Upper lobe of left lung (tissue), 4 donors: ENCODE measurements at regions not wholly inside any gene's neighbourhood (a gene's known extent, or its start where the extent isn't known, plus 50 kb on each side); places are given as distances from the start of the nearest gene placed in this dataset.

ENCODE experiments used
- POLR2A ChIP-seq, 4 donors: fragments of 450-650 bp; IDR thresholded peaks; one replicate each; pipeline ENCODE4 v1.5.1; 2016 to 2017; ENCODE audit warnings: antibody characterized with exemption in 4 of 4, mild to moderate bottlenecking in 2 of 4
- TF ChIP-seq, protein P1 (sequence below), 6 experiments: fragments of 450-650 bp in 4 of 6; fragments of 200-600 bp in 2 of 6; sonication (generic) in 2 of 6; IDR thresholded peaks; one replicate each; pipeline ENCODE4 v1.5.1; 2016 to 2019; ENCODE audit warnings: antibody characterized with exemption in 6 of 6

GRCh38 chr9:106334081-106334480, 528.9 kb upstream of the ZNF462 start:
- TF ChIP-seq, protein P1, sequence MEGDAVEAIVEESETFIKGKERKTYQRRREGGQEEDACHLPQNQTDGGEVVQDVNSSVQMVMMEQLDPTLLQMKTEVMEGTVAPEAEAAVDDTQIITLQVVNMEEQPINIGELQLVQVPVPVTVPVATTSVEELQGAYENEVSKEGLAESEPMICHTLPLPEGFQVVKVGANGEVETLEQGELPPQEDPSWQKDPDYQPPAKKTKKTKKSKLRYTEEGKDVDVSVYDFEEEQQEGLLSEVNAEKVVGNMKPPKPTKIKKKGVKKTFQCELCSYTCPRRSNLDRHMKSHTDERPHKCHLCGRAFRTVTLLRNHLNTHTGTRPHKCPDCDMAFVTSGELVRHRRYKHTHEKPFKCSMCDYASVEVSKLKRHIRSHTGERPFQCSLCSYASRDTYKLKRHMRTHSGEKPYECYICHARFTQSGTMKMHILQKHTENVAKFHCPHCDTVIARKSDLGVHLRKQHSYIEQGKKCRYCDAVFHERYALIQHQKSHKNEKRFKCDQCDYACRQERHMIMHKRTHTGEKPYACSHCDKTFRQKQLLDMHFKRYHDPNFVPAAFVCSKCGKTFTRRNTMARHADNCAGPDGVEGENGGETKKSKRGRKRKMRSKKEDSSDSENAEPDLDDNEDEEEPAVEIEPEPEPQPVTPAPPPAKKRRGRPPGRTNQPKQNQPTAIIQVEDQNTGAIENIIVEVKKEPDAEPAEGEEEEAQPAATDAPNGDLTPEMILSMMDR (IDR thresholded peaks at IDR 0.05) = no peak
- TF ChIP-seq POLR2A (IDR thresholded peaks at IDR 0.05) = no peak
